ENCODE measurements at regions not wholly inside any gene's neighbourhood (a gene's known extent, or its start where the extent isn't known, plus 50 kb on each side); places are given as distances from the start of the nearest gene placed in this dataset.
"Not testable (repeated sequence)": the region's sequence is repeated elsewhere in the genome, so short reads cannot be mapped to it uniquely, and the experiment has no call there.

DNA sequence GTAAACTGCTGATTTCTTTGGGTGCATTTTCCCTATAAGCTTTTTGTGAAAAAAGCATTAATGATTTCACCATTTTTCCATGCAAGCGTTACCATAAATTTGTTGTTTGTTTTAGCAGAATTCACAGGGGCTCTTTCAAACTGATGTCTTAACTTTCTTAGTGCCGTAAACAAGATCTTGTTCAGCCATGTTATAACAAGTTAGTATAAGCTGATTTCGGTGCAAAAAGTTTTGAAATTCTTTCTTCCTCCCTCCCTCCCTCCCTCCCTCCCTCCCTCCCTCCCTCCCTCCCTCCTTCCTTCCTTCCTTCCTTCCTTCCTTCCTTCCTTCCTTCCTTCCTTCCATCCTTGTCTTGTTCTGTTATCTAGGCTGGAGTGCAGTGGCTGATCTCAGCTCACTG lies 71.7 kb upstream of the CHORDC1 start:
- Histone ChIP-seq H3K4me3 (ENCODE audit: low read length in 2 of 2) (no peak overlapping the region), H3K36me3 (ENCODE audit: control insufficient read depth in 2 of 2, insufficient read depth in 2 of 2, low read length in 2 of 2) (no peaks in the 10 kb centered on the region), H3K9ac (ENCODE audit: low read length in 2 of 2) (no peak overlapping the region)

DNA sequence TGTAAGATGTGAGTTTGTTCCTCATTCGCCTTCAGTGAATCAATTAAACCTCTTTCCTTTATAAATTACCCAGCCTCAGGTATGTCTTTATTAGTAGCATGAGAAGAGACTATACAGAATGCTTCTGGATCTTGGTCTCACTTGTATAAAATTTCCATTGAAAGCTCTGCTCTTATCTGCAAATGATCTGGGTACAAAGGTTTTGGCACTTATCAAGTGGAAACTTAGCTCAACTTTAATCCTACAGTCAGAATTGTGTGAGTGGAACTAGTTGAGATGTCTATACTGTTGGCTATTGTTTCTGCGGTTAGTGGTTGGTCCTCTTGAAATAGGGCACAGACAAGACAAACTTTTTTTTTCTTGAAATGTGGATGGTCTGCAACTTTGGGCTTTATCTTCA lies 71.2 kb upstream of the CHORDC1 start:
- no peaks in the 10 kb centered on the region for H3K9me3 ChIP-seq (ENCODE audit: control insufficient read depth in 2 of 2, low read length in 2 of 2)
- H3K27ac ChIP-seq (ENCODE audit: low read length), result no peak overlapping the region
- no peaks in the 10 kb centered on the region for H3K36me3 ChIP-seq (ENCODE audit: control insufficient read depth in 2 of 2, insufficient read depth in 2 of 2, low read length in 2 of 2)
- no peak overlapping the region for H3K4me3 ChIP-seq (ENCODE audit: low read length in 2 of 2)
- H3K27me3 ChIP-seq (ENCODE audit: control insufficient read depth in 1 of 2, insufficient read depth in 2 of 2, low read length in 2 of 2), result no peaks in the 10 kb centered on the region
- H3K9ac ChIP-seq (ENCODE audit: low read length in 2 of 2), result no peak overlapping the region
- H3K4me1 ChIP-seq (ENCODE audit: control insufficient read depth, insufficient read depth, low read length), result no peaks in the 10 kb centered on the region

More for the DNA sequence above, 71.7 kb upstream of the CHORDC1 start:
- H3K4me1 ChIP-seq (ENCODE audit: control insufficient read depth, insufficient read depth, low read length), result no peaks in the 10 kb centered on the region
- H3K9me3 ChIP-seq (ENCODE audit: control insufficient read depth in 2 of 2, low read length in 2 of 2), result no peaks in the 10 kb centered on the region
- no peaks in the 10 kb centered on the region for H3K27me3 ChIP-seq (ENCODE audit: control insufficient read depth in 1 of 2, insufficient read depth in 2 of 2, low read length in 2 of 2)
- H3K27ac ChIP-seq (ENCODE audit: low read length), result no peak overlapping the region

GRCh38 chr11:90288212-90288821 lies 65.5 kb upstream of the CHORDC1 start:
- H3K36me3 ChIP-seq (ENCODE audit: control insufficient read depth in 2 of 2, insufficient read depth in 2 of 2, low read length in 2 of 2), result no peaks in the 10 kb centered on the region
- H3K27ac ChIP-seq (ENCODE audit: low read length), result no peak overlapping the region
- H3K9ac ChIP-seq (ENCODE audit: low read length in 2 of 2), result no peak overlapping the region
- no peak overlapping the region for H3K4me3 ChIP-seq (ENCODE audit: low read length in 2 of 2)
- H3K27me3 ChIP-seq (ENCODE audit: control insufficient read depth in 1 of 2, insufficient read depth in 2 of 2, low read length in 2 of 2), result no peaks in the 10 kb centered on the region
- no peaks in the 10 kb centered on the region for H3K9me3 ChIP-seq (ENCODE audit: control insufficient read depth in 2 of 2, low read length in 2 of 2)
- no peaks in the 10 kb centered on the region for H3K4me1 ChIP-seq (ENCODE audit: control insufficient read depth, insufficient read depth, low read length)

DNA sequence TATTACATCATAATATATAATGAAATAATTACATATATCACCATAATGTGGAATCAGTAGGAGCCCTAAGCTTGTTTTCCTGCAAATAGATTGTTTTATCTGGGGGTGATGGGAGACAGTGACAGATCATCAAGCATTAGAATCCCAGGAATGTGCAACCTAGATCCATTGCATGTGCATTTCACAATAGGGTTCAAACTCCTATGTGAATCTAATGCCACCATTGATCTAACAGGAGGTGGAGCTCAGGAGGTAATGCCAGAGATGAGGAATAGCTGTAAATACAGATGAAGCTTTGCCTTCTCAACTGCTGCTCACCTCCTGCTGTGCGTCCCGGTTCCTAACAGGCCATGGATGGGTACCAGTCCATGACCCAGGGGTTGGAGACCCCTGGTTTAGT lies 63.8 kb upstream of the CHORDC1 start:
- H3K4me3 ChIP-seq (ENCODE audit: low read length in 2 of 2), result no peak overlapping the region
- H3K36me3 ChIP-seq (ENCODE audit: control insufficient read depth in 2 of 2, insufficient read depth in 2 of 2, low read length in 2 of 2), result no peaks in the 10 kb centered on the region
- no peak overlapping the region for H3K27ac ChIP-seq (ENCODE audit: low read length)
- no peaks in the 10 kb centered on the region for H3K4me1 ChIP-seq (ENCODE audit: control insufficient read depth, insufficient read depth, low read length)
- no peaks in the 10 kb centered on the region for H3K27me3 ChIP-seq (ENCODE audit: control insufficient read depth in 1 of 2, insufficient read depth in 2 of 2, low read length in 2 of 2)
- no peaks in the 10 kb centered on the region for H3K9me3 ChIP-seq (ENCODE audit: control insufficient read depth in 2 of 2, low read length in 2 of 2)
- H3K9ac ChIP-seq (ENCODE audit: low read length in 2 of 2), result no peak overlapping the region

- Histone ChIP-seq H3K9ac (ENCODE audit: low read length in 2 of 2) (no peak overlapping the region), H3K27ac (ENCODE audit: low read length) (no peak overlapping the region), H3K4me1 (ENCODE audit: control insufficient read depth, insufficient read depth, low read length) (no peaks in the 10 kb centered on the region), H3K9me3 (ENCODE audit: control insufficient read depth in 2 of 2, low read length in 2 of 2) (no peaks in the 10 kb centered on the region), H3K4me3 (ENCODE audit: low read length in 2 of 2) (no peak overlapping the region), H3K36me3 (ENCODE audit: control insufficient read depth in 2 of 2, insufficient read depth in 2 of 2, low read length in 2 of 2) (no peaks in the 10 kb centered on the region), H3K27me3 (ENCODE audit: control insufficient read depth in 1 of 2, insufficient read depth in 2 of 2, low read length in 2 of 2) (no peaks in the 10 kb centered on the region)
Observed at GRCh38 chr11:90284171-90284570, 61.3 kb upstream of the CHORDC1 start.

DNA sequence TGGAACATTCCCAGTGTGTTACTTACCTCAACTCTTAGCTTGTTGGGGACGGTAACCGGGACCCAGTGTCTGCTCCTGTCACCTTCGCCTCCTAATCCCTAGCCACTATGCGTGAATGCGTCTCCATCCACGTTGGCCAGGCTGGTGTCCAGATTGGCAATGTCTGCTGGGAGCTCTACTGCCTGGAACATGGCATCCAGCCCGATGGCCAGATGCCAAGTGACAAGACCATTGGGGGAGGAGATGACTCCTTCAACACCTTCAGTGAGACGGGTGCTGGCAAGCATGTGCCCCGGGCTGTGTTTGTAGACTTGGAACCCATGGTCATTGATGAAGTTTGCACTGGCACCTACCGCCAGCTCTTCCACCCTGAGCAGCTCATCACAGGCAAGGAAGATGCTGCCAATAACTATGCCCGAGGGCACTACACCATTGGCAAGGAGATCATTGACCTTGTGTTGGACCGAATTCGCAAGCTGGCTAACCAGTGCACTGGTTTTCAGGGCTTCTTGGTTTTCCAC lies 59.8 kb upstream of the CHORDC1 start:
- not testable (repeated sequence) for H3K36me3 ChIP-seq (ENCODE audit: control insufficient read depth in 2 of 2, insufficient read depth in 2 of 2, low read length in 2 of 2); H3K27ac ChIP-seq (ENCODE audit: low read length); H3K4me1 ChIP-seq (ENCODE audit: control insufficient read depth, insufficient read depth, low read length); H3K4me3 ChIP-seq (ENCODE audit: low read length in 2 of 2); H3K27me3 ChIP-seq (ENCODE audit: control insufficient read depth in 1 of 2, insufficient read depth in 2 of 2, low read length in 2 of 2); H3K9me3 ChIP-seq (ENCODE audit: control insufficient read depth in 2 of 2, low read length in 2 of 2); H3K9ac ChIP-seq (ENCODE audit: low read length in 2 of 2)

DNA sequence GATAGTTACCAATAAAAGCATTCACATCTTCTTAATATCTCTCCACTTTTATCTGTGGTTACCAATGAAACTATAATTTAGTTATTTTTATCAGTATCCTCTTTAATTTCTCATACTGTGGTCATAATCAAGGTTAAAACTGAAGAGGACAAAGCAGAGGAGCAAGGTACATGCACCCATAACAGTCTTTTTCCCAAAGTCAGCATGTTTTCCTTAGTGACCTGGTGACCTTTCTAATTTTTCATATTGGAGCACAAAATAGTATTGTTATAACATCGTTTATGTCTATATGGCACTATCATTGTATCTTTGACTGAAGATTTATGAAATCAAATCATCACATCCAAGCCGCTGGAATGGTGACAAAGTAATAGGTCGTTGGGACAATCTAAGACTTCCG lies 51.5 kb upstream of the CHORDC1 start:
- H3K27ac ChIP-seq (ENCODE audit: low read length), result no peak overlapping the region
- no peaks in the 10 kb centered on the region for H3K36me3 ChIP-seq (ENCODE audit: control insufficient read depth in 2 of 2, insufficient read depth in 2 of 2, low read length in 2 of 2)
- no peak overlapping the region for H3K9ac ChIP-seq (ENCODE audit: low read length in 2 of 2)
- H3K4me1 ChIP-seq (ENCODE audit: control insufficient read depth, insufficient read depth, low read length), result no peaks in the 10 kb centered on the region
- H3K27me3 ChIP-seq (ENCODE audit: control insufficient read depth in 1 of 2, insufficient read depth in 2 of 2, low read length in 2 of 2), result no peaks in the 10 kb centered on the region
- H3K9me3 ChIP-seq (ENCODE audit: control insufficient read depth in 2 of 2, low read length in 2 of 2), result no peaks in the 10 kb centered on the region
- H3K4me3 ChIP-seq (ENCODE audit: low read length in 2 of 2), result no peak overlapping the region

Data from stomach smooth muscle (tissue), 2 donors.